ENCODE measurements at regions not wholly inside any gene's neighbourhood (a gene's known extent, or its start where the extent isn't known, plus 50 kb on each side); places are given as distances from the start of the nearest gene placed in this dataset.

DNA sequence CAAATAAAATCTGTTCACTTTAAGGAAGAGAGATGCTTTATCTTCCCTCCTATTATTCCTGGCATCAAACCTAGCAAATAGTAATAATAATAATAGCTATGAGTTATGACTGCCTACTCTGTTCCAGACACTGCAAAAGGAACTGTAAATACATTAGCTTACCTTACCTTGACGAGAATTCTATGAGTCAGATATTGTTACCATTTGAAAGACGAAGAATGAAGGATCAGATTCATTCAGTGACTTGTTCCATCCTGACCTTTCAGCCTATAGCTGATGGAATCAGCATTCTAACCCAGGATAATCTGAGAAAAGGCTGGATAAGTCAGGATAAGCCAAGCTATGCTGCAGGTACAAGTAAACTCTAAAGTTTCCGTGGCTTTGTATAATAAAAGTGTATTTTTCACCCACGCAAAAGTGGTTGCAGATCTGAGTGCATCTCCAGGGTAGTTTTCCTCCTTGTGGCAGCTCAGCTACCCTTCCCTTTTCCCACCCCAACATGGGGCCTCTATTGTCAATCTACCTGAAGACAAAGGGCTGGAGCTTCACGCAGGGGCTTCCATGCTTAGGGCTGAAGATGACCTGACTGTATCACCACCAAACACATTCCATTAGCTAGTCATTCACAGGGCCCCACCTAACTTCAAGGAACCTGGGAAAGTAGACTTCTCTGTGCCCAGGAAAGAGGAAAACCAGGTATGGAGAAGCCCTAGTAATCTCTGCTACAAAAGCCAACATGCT, 57.2 kb upstream of the CCND2 start:
- Histone ChIP-seq H3K27me3 (ENCODE audit: control insufficient read depth, insufficient read depth, low read length) (no peaks in the 10 kb centered on the region), H2AFZ (no peak overlapping the region), H3K4me2 (ENCODE audit: low read length) (no peak overlapping the region), H3K9ac (no peak overlapping the region), H3K4me3 (ENCODE audit: low read depth, low read length) (no peak overlapping the region), H3K4me1 (no peaks in the 10 kb centered on the region), H3K36me3 (ENCODE audit: control insufficient read depth, insufficient read depth, low read length) (no peaks in the 10 kb centered on the region), H3K9me3 (ENCODE audit: control insufficient read depth, low read length) (no peaks in the 10 kb centered on the region), H3K79me2 (no peaks in the 10 kb centered on the region), H3K27ac (no peak overlapping the region)
- TF ChIP-seq, protein P1, sequence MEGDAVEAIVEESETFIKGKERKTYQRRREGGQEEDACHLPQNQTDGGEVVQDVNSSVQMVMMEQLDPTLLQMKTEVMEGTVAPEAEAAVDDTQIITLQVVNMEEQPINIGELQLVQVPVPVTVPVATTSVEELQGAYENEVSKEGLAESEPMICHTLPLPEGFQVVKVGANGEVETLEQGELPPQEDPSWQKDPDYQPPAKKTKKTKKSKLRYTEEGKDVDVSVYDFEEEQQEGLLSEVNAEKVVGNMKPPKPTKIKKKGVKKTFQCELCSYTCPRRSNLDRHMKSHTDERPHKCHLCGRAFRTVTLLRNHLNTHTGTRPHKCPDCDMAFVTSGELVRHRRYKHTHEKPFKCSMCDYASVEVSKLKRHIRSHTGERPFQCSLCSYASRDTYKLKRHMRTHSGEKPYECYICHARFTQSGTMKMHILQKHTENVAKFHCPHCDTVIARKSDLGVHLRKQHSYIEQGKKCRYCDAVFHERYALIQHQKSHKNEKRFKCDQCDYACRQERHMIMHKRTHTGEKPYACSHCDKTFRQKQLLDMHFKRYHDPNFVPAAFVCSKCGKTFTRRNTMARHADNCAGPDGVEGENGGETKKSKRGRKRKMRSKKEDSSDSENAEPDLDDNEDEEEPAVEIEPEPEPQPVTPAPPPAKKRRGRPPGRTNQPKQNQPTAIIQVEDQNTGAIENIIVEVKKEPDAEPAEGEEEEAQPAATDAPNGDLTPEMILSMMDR (IDR thresholded peaks at IDR 0.05): no peak

DNA sequence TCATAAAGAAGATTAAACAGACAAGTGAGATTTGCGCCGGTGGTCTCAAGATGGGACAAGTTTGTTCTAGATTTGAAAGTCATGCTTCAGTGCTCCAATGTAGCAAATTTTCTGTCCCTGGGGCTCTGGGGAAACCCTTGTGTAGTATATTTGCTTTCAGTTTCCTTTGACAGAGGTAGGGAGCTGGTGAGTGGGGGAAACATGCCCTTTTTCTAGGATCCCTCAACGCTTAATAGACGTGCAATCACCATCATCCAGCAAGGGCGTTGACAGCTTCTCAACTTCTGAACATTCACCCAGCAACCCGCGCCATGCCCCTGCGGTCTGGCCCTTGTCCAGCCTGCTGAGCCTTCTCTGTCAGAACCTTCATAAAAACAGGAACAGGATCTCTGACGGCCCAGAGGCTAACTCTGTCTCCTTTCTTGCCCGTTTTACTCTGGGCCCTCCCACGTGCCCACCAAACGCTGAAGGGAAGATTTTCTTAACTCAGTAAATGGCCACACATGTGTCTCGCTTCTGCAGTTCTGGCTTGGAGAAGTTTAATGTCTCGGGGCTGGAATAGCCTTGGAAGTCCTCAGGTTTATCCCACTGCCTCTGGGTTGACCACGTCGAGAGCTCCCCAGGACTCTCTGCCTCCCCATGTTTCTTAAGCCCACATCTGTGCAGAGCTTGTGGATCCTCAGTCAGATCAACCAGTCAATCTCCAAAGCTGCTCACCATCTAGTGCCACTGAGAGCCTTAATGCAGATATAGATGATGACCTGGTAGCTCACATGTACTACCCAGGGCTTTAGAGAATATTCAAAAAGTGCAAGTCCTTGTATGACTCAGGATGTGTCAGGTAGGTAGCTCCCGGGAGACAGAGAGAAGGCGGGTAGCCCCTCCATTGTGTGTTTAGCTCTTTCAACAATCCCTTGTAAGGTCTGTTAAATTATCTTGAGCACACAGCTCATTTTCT, 58.1 kb upstream of the CCND2 start:
- Histone ChIP-seq H3K27ac (no peak overlapping the region), H3K36me3 (ENCODE audit: control insufficient read depth, insufficient read depth, low read length) (no peaks in the 10 kb centered on the region), H3K79me2 (no peaks in the 10 kb centered on the region), H3K9me3 (ENCODE audit: control insufficient read depth, low read length) (no peaks in the 10 kb centered on the region), H3K4me2 (ENCODE audit: low read length) (no peak overlapping the region), H2AFZ (no peak overlapping the region), H3K4me1 (no peaks in the 10 kb centered on the region), H3K4me3 (ENCODE audit: low read depth, low read length) (no peak overlapping the region), H3K9ac (no peak overlapping the region), H3K27me3 (ENCODE audit: control insufficient read depth, insufficient read depth, low read length) (no peaks in the 10 kb centered on the region)
- TF ChIP-seq, protein P1 (IDR thresholded peaks at IDR 0.05): no peak

DNA sequence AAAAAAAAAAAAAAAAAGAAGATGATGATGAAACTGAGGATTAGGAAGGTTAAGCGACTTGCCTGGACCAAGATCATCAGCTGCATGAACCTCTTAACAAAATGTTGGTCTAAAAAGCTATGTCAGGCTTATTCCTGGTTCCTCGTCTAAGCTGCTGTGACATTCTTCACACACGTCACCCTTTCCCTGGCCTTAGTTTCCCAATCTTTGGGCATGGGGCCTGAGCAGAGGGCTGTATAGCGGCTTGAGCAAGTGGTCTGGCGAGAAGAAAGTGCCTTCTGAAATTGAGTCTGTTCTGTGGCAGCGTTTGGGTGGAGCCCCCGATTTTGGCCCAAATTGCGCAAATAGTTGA, 58.7 kb upstream of the CCND2 start:
- Histone ChIP-seq H3K79me2 (no peaks in the 10 kb centered on the region), H3K36me3 (ENCODE audit: control insufficient read depth, insufficient read depth, low read length) (no peaks in the 10 kb centered on the region), H3K4me3 (ENCODE audit: low read depth, low read length) (no peak overlapping the region), H3K27ac (no peak overlapping the region), H3K9me3 (ENCODE audit: control insufficient read depth, low read length) (no peaks in the 10 kb centered on the region), H3K4me2 (ENCODE audit: low read length) (no peak overlapping the region), H3K4me1 (no peaks in the 10 kb centered on the region), H3K27me3 (ENCODE audit: control insufficient read depth, insufficient read depth, low read length) (no peaks in the 10 kb centered on the region), H2AFZ (no peak overlapping the region), H3K9ac (no peak overlapping the region)
- TF ChIP-seq, protein P1 (IDR thresholded peaks at IDR 0.05): no peak

DNA sequence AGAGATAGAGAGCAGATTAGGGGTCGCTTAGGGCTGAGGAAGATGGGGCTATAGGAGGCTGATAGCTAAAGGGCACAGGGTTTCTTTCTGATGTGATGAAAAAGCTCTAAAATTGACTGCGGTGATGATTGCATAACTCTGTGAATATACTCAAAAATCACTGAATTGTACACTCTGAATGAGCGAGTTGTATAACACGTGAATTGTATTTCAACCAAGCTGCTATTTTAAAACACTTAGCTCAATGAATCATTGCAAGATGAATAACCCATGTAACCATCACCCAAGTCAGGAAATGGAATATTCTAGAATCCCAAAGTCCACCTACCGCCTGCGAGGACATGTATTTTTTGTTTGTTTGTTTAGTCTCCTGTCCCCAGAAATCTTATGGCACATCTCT, 60.1 kb upstream of the CCND2 start:
- Histone ChIP-seq H3K27ac (no peak overlapping the region), H3K79me2 (no peaks in the 10 kb centered on the region), H3K4me2 (ENCODE audit: low read length) (no peak overlapping the region), H3K9me3 (ENCODE audit: control insufficient read depth, low read length) (no peaks in the 10 kb centered on the region), H3K9ac (no peak overlapping the region), H3K27me3 (ENCODE audit: control insufficient read depth, insufficient read depth, low read length) (no peaks in the 10 kb centered on the region), H3K4me3 (ENCODE audit: low read depth, low read length) (no peak overlapping the region), H3K36me3 (ENCODE audit: control insufficient read depth, insufficient read depth, low read length) (no peaks in the 10 kb centered on the region), H2AFZ (no peak overlapping the region), H3K4me1 (no peaks in the 10 kb centered on the region)
- TF ChIP-seq, protein P1 (IDR thresholded peaks at IDR 0.05): no peak

All from parathyroid adenoma (tissue), 2 donors.